ENCODE measurements at regions not wholly inside any gene's neighbourhood (a gene's known extent, or its start where the extent isn't known, plus 50 kb on each side); places are given as distances from the start of the nearest gene placed in this dataset.

DNA sequence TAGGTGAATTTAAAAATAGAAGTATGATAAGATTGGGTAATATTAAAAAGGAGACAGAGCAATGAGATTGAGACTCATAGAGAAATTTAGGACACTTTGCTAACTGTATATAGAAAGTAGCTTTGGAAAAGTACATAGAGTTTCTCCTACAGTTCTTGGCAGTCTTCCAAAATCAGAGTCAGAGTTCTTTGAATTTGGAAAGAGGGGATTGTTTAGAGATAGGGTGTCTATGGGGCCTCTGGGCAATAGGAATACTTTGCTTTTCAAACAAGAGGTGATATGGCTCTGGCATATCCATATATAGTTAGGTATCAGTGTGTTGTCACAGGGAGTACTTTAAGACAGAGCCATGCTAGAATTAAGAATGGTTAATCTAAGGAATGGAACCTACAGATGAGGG lies 477.1 kb upstream of the KCNMB2 start:
- no peak for TF ChIP-seq POLR2A (IDR thresholded peaks at IDR 0.05)
- TF ChIP-seq, protein P1, sequence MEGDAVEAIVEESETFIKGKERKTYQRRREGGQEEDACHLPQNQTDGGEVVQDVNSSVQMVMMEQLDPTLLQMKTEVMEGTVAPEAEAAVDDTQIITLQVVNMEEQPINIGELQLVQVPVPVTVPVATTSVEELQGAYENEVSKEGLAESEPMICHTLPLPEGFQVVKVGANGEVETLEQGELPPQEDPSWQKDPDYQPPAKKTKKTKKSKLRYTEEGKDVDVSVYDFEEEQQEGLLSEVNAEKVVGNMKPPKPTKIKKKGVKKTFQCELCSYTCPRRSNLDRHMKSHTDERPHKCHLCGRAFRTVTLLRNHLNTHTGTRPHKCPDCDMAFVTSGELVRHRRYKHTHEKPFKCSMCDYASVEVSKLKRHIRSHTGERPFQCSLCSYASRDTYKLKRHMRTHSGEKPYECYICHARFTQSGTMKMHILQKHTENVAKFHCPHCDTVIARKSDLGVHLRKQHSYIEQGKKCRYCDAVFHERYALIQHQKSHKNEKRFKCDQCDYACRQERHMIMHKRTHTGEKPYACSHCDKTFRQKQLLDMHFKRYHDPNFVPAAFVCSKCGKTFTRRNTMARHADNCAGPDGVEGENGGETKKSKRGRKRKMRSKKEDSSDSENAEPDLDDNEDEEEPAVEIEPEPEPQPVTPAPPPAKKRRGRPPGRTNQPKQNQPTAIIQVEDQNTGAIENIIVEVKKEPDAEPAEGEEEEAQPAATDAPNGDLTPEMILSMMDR (IDR thresholded peaks at IDR 0.05), result no peak
- Histone ChIP-seq H3K9me3 (replicated peaks in 1 of 3) (no peaks in the 10 kb centered on the region), H3K4me1 (replicated peaks in 1 of 2) (peaks cover 21 to 26% of the 10 kb centered on the region in 2 donors), H3K27ac (peak overlapping the region in 2 of 5 donors; percentile 71 to 72), H3K4me3 (no peak overlapping the region), H3K27me3 (no peaks in the 10 kb centered on the region), H3K36me3 (replicated peaks in 1 of 2) (no peaks in the 10 kb centered on the region)
- no peak for DNase-seq
- intact Hi-C loops (cut with DNase I), result no loop called here

DNA sequence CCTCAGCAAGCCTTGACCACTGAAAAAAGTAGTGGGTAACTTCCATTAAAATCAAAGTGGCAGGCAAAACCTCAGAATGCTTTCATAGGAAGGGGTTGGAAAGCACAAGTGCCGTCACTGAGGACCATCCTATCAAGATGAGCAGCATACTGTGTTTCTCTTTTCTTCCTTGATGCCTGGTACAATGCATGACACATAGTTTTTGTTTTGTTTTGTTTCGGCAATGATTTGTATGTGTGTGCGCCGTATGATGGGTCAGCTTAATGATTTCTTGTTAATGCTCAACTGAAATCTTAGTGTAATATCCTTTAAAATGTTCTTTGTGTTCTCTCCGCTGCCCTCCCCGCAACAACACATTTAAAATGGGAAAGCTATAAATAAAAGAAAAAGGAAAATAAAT lies 476.4 kb upstream of the KCNMB2 start:
- no peaks in the 10 kb centered on the region for H3K9me3 ChIP-seq (replicated peaks in 1 of 3)
- no peaks in the 10 kb centered on the region for H3K27me3 ChIP-seq
- TF ChIP-seq, protein P1 (IDR thresholded peaks at IDR 0.05), result no peak
- peak in 1 of 2 donors; percentile 13 for TF ChIP-seq POLR2A (IDR thresholded peaks at IDR 0.05)
- intact Hi-C loops (cut with DNase I), result loop anchor here in 1 of 2 donors (10.0 kb wide), 1 partner anchor 125 kb away; no protein-coding TSS in a partner anchor
- no peaks in the 10 kb centered on the region for H3K36me3 ChIP-seq (replicated peaks in 1 of 2)
- H3K4me1 ChIP-seq (replicated peaks in 1 of 2), result peaks cover 21 to 26% of the 10 kb centered on the region in 2 donors
- 36 to 43% (median 40%) methylated on average over 6 of the region's 6 CpGs for WGBS, 4 donors
- peak overlapping the region in 1 of 4 donors; percentile 45 for H3K4me3 ChIP-seq
- H3K27ac ChIP-seq, result peak overlapping the region; percentile 51 to 77 (median 71)
- DNase-seq, result peak in 3 of 7 donors; percentile 11 to 27 (median 22)

DNA sequence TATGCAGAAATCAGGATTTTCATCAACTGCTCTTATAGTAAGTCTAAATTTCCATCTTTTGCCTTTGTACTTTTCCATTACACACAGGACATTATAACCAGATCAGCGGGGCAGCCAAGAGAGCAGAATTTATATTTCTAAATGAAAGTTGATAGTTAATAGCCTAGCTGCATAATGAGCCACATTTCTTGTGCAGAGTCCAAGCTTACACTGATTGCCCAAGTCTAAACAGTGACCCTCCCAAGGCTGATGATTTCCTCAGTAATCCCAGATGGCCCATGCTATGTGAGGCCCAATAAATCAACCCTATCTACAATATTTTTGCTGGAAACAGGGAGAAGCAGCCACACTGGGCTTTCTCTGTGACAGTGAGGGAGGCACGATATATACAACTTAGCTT lies 475.8 kb upstream of the KCNMB2 start:
- 13 to 35% (median 29%) methylated on average over 2 of the region's 2 CpGs for WGBS, 4 donors
- Histone ChIP-seq H3K4me3 (peak overlapping the region in 1 of 4 donors; percentile 45), H3K4me1 (replicated peaks in 1 of 2) (peaks cover 21 to 26% of the 10 kb centered on the region in 2 donors), H3K27me3 (no peaks in the 10 kb centered on the region), H3K27ac (peak overlapping the region; percentile 51 to 77 (median 71)), H3K9me3 (replicated peaks in 1 of 3) (no peaks in the 10 kb centered on the region), H3K36me3 (replicated peaks in 1 of 2) (no peaks in the 10 kb centered on the region)
- DNase-seq, result peak; percentile 50 to 85 (median 63)
- TF ChIP-seq, protein P1 (IDR thresholded peaks at IDR 0.05), result no peak
- TF ChIP-seq POLR2A (IDR thresholded peaks at IDR 0.05), result no peak
- intact Hi-C loops (cut with DNase I), result loop anchor here in 1 of 2 donors (10.0 kb wide), 1 partner anchor 126 kb away; no protein-coding TSS in a partner anchor

DNA sequence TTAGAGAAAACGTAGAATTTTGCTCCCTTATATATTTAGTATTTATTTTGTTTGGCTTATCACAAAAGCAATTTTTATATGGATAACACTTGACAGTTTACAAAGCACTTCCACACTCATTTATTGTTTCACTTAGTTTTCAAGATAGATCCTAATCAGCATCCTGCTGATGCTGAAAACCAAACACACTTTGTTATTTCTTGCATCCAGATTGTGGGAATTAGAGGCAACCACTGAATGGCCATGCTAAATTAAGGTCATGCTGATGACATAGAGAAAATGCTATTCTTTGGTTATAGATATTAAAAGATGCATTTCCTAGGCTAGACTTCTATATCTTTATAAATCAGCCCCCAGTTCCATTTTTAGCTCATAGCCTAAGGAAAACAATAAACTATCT lies 474.1 kb upstream of the KCNMB2 start:
- Histone ChIP-seq H3K9me3 (replicated peaks in 1 of 3) (no peaks in the 10 kb centered on the region), H3K4me3 (no peak overlapping the region), H3K4me1 (replicated peaks in 1 of 2) (peaks cover 21 to 26% of the 10 kb centered on the region in 2 donors), H3K36me3 (replicated peaks in 1 of 2) (no peaks in the 10 kb centered on the region), H3K27me3 (no peaks in the 10 kb centered on the region), H3K27ac (no peak overlapping the region)
- DNase-seq, result no peak
- TF ChIP-seq, protein P1 (IDR thresholded peaks at IDR 0.05), result no peak
- TF ChIP-seq POLR2A (IDR thresholded peaks at IDR 0.05), result no peak
- WGBS, 4 donors, result 70 to 84% (median 74%) methylated on average over 1 of the region's 1 CpG
- intact Hi-C loops (cut with DNase I), result loop anchor here in 1 of 2 donors (10.0 kb wide), 1 partner anchor 127 kb away; no protein-coding TSS in a partner anchor

Data from adrenal gland (tissue), 9 donors.